IMR-90 (cell line): ENCODE measurements at regions not wholly inside any gene's neighbourhood (a gene's known extent, or its start where the extent isn't known, plus 50 kb on each side); places are given as distances from the start of the nearest gene placed in this dataset.
"Not testable (repeated sequence)": the region's sequence is repeated elsewhere in the genome, so short reads cannot be mapped to it uniquely, and the experiment has no call there.

Source experiments
- ATAC-seq: fragments of 200-7000 bp; cut with Tn5 transposase; 2 replicates; pipeline ENCODE4 v1.9.1; 2020; ENCODE audit warnings: low read depth, mild to moderate bottlenecking, moderate library complexity
- BruUV-seq: library from RNA; stranded (reverse); fragments of 400-500 nt; replicated peaks from 2 replicates; lab custom pipeline; 2021; lab: Mats Ljungman, UMichigan
- CTCF ChIA-PET: fragments of 300-600 bp; formaldehyde crosslinking; extraction: SDS; loops from one replicate; lab custom pipeline; 2021; ENCODE audit warnings: antibody characterized with exemption; lab: Yijun Ruan, JAX
- POLR2A ChIA-PET: fragments of 300-600 bp; sonication (Branson Sonifier 250); formaldehyde crosslinking; loops from one replicate; lab custom pipeline; 2022; ENCODE audit warnings: antibody characterized with exemption; ENCODE audit not compliant: unreplicated experiment; lab: Charles Lee
- DNase-seq: peaks from one replicate; pipeline ENCODE4 v3.0.0; 2013
- H2AFZ ChIP-seq: replicated peaks from 2 replicates; pipeline ENCODE3; 2013; ENCODE audit warnings: low read length, mild to moderate bottlenecking; ENCODE audit not compliant: poor library complexity
- H2AK5ac ChIP-seq: 2 replicates; pipeline ENCODE4 v1.6.1; 2013; ENCODE audit warnings: low read depth, low read length, inconsistent platforms
- H2AK9ac ChIP-seq: replicated peaks from 2 replicates; pipeline ENCODE3; 2013; ENCODE audit warnings: mild to moderate bottlenecking, low read depth, low read length, moderate library complexity; ENCODE audit not compliant: poor library complexity
- H2BK120ac ChIP-seq: 2 replicates; pipeline ENCODE4 v1.6.1; 2013; ENCODE audit warnings: low read depth, low read length, inconsistent platforms
- H2BK15ac ChIP-seq: 3 replicates; pipeline ENCODE4 v1.6.1; 2013; ENCODE audit warnings: low read depth, low read length, inconsistent platforms
- H2BK20ac ChIP-seq: 2 replicates; pipeline ENCODE4 v1.6.1; 2013; ENCODE audit warnings: low read depth, mild to moderate bottlenecking, inconsistent platforms, low read length, moderate library complexity
- H2BK5ac ChIP-seq: 2 replicates; pipeline ENCODE4 v1.6.1; 2013; ENCODE audit warnings: mild to moderate bottlenecking, low read depth, low read length, inconsistent platforms; ENCODE audit not compliant: poor library complexity, severe bottlenecking
- H3K14ac ChIP-seq: replicated peaks from 2 replicates; pipeline ENCODE4 v1.6.1; 2013; ENCODE audit warnings: low read depth, low read length, inconsistent platforms
- H3K18ac ChIP-seq: 2 replicates; pipeline ENCODE4 v1.6.1; 2013; ENCODE audit warnings: low read depth, low read length, control low read depth
- H3K23ac ChIP-seq: 2 replicates; pipeline ENCODE4 v1.6.1; 2013; ENCODE audit warnings: low read depth, low read length, inconsistent platforms
- H3K27ac ChIP-seq: 2 replicates; pipeline ENCODE4 v1.5.1; 2013; ENCODE audit warnings: mild to moderate bottlenecking, control low read depth, low read length; ENCODE audit not compliant: insufficient read depth
- H3K27me3 ChIP-seq: 2 replicates; pipeline ENCODE4 v1.6.1; 2013; ENCODE audit warnings: low read length; ENCODE audit not compliant: control insufficient read depth, insufficient read depth
- H3K36me3 ChIP-seq: 2 replicates; pipeline ENCODE4 v1.6.1; 2013; ENCODE audit warnings: low read length, mixed read lengths; ENCODE audit not compliant: control insufficient read depth, insufficient read depth
- H3K4ac ChIP-seq: 2 replicates; pipeline ENCODE4 v1.6.1; 2013; ENCODE audit warnings: low read depth, low read length, inconsistent platforms
- H3K4me1 ChIP-seq: 2 replicates; pipeline ENCODE4 v1.6.1; 2013; ENCODE audit warnings: low read length, mixed read lengths; ENCODE audit not compliant: control insufficient read depth, insufficient read depth
- H3K4me2 ChIP-seq: 2 replicates; pipeline ENCODE4 v1.6.1; 2013; ENCODE audit warnings: low read depth, mild to moderate bottlenecking, control low read depth, low read length, moderate library complexity
- H3K4me3 ChIP-seq: 2 replicates; pipeline ENCODE4 v1.5.1; 2013; ENCODE audit warnings: low read depth, mild to moderate bottlenecking, control low read depth, low read length, moderate library complexity; ENCODE audit not compliant: insufficient read depth
- H3K56ac ChIP-seq: 2 replicates; pipeline ENCODE4 v1.6.1; 2013; ENCODE audit warnings: low read length, inconsistent platforms; ENCODE audit not compliant: insufficient read depth; ENCODE audit errors: extremely low read depth
- H3K79me1 ChIP-seq, 2 experiments: 2 replicates each; pipeline ENCODE4 v1.6.1; 2013; ENCODE audit warnings: low read length in 2 of 2, inconsistent platforms in 1 of 2, low read depth in 1 of 2
- H3K9ac ChIP-seq: 2 replicates; pipeline ENCODE4 v1.6.1; 2013; ENCODE audit warnings: low read depth, low read length, control low read depth
- H3K9me1 ChIP-seq: 2 replicates; pipeline ENCODE4 v1.6.1; 2013; ENCODE audit warnings: low read length, inconsistent platforms; ENCODE audit not compliant: insufficient read depth
- H3K9me3 ChIP-seq: 2 replicates; pipeline ENCODE4 v1.6.1; 2013; ENCODE audit warnings: low read length; ENCODE audit not compliant: control insufficient read depth, insufficient read depth
- H4K20me1 ChIP-seq: 2 replicates; pipeline ENCODE4 v1.6.1; 2013; ENCODE audit warnings: low read length, inconsistent platforms; ENCODE audit not compliant: insufficient read depth
- H4K5ac ChIP-seq: 2 replicates; pipeline ENCODE4 v1.6.1; 2013; ENCODE audit warnings: mild to moderate bottlenecking, low read depth, low read length, control low read depth
- H4K8ac ChIP-seq, 2 experiments: 2 replicates each; pipeline ENCODE4 v1.6.1; 2013; ENCODE audit warnings: low read depth in 2 of 2, low read length in 2 of 2, control low read depth in 1 of 2, inconsistent platforms in 1 of 2
- H4K91ac ChIP-seq: 2 replicates; pipeline ENCODE4 v1.6.1; 2013; ENCODE audit warnings: low read depth, low read length, inconsistent platforms; ENCODE audit not compliant: insufficient read depth
- WGBS, 2 experiments: methylation state at CpG; one replicate each; pipeline versions ENCODE4 v1.1.5 to v1.1.7; 2013; ENCODE audit warnings: missing lambda C conversion rate in 2 of 2; ENCODE audit not compliant: insufficient read length in 1 of 2; ENCODE audit errors: extremely low coverage in 2 of 2; 5-methylcytosine and 5-hydroxymethylcytosine counted together
- dilution Hi-C: fragments of 300-500 bp; cut with HindIII; formaldehyde crosslinking; loops from one replicate; pipeline ENCODE4 v1.14.3; 2018; ENCODE audit warnings: low sequenced_read_pairs; ENCODE audit not compliant: unreplicated experiment
- in situ Hi-C: fragments of 300-500 bp; cut with MboI; formaldehyde crosslinking; loops from 3 replicates; pipeline ENCODE4 v1.14.3; 2019; ENCODE audit warnings: low sequenced_read_pairs, inconsistent platforms, mixed read lengths
- intact Hi-C: fragments of 100-400 bp; cut with micrococcal nuclease; formaldehyde crosslinking; loops from 2 replicates; pipeline ENCODE4 v1.10.0; 2022

DNA sequence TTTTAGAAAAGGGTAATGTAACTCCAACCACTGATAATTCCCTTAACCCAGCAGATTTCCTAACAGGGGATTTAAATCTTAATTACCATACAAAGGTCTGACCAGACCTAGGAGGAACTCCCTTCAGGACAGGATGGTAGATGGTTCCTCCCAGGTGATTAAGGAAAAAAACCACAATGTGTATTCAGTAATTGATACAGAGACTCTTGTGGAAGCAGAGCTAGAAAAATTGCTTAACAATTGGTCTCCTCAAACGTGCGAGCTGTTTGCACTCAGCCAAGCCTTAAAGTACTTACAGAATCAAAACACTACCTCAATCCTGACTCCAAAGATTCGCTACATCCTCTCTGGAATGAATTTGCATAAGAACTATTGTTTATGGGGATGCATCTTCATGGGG, 2027.1 kb downstream of the OLFM4 start:
- intact Hi-C loops, H2BK120ac ChIP-seq, H3K79me1 ChIP-seq, H4K5ac ChIP-seq, CTCF ChIA-PET, BruUV-seq, H3K4me3 ChIP-seq, dilution Hi-C loops, POLR2A ChIA-PET, H4K8ac ChIP-seq, H2AK9ac ChIP-seq, H3K4me2 ChIP-seq, H2BK5ac ChIP-seq, H3K27ac ChIP-seq, H3K4me1 ChIP-seq, H3K56ac ChIP-seq, H2AK5ac ChIP-seq, H3K23ac ChIP-seq, H2BK15ac ChIP-seq, H4K91ac ChIP-seq, H3K4ac ChIP-seq, H3K9me1 ChIP-seq, H3K9ac ChIP-seq, H4K20me1 ChIP-seq, in situ Hi-C loops, H2BK20ac ChIP-seq, H3K18ac ChIP-seq, DNase-seq, H3K9me3 ChIP-seq, H3K27me3 ChIP-seq, H3K36me3 ChIP-seq, H3K14ac ChIP-seq, H2AFZ ChIP-seq, ATAC-seq: not testable (repeated sequence)
- WGBS, 2 experiments, result no CpG with 5 or more reads among the region's 3 CpGs
